Left lobe of liver (tissue), 2 donors: ENCODE measurements at regions not wholly inside any gene's neighbourhood (a gene's known extent, or its start where the extent isn't known, plus 50 kb on each side); places are given as distances from the start of the nearest gene placed in this dataset.

Source experiments
- ATAC-seq: fragments of 200-7000 bp; cut with Tn5 transposase; one replicate; pipeline ENCODE4 v1.9.1; 2020; ENCODE audit warnings: mild to moderate bottlenecking, moderate library complexity
- DNase-seq: peaks from one replicate; pipeline ENCODE4 v3.0.0-alpha.2; 2020; ENCODE audit warnings: low spot score
- donor health status: DM: no; HTN: no; CAD: no; lungs with moderate emphysema.
- donor health status: DM: no; HTN: yes; CAD: no.

DNA sequence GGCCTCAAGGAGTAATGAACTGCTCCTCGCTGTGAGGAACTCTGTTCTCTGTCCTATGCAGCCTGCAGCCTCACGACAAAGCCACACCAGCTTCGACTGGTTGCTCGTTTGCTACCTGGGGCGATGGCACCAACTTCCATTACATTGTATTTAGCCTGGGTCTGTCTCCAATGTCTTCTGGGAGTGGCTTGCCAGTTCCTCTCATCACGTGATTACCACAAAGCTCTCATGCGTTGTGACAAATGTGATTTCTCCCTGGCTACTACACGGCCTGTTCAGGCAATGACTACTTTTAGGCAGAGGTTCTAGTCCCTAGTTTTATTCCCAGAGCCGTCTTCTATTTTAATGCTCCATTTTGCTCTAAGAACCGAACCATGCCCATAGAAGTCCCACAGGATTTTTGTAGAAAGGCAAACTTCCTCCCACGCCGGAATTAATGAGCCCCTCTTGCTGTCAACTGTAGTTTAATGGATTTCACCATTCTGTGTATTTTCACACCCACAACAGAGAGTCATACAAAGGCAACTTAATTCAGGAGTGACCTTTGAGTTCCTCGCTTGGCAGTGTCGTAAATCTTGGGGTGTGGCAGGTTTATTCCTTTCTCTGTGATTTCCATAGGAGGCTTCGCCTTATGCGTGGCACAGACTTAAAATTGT is 351.9 kb downstream of the EFNB2 start:
- no peak for ATAC-seq
- DNase-seq, result no peak

DNA sequence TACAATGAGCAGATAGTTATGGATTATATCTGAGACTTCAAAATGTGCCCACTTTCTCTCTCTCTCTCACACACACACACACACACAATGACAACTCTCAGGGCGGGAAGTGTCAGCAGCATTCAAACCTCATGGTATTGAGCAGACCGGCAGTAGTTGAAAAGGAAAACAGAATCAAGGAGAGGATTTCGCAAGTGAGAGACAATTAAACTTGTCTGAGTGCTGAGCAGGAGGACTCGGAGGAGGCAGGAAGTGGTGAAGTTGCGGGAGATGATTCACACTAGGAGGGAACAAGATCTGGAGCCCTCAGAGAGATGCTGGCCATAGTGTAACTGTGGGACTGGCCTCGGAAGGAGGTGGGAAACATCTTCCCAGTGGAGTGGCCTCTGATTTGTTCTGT is 353.1 kb downstream of the EFNB2 start:
- no peak for ATAC-seq
- DNase-seq, result no peak

DNA sequence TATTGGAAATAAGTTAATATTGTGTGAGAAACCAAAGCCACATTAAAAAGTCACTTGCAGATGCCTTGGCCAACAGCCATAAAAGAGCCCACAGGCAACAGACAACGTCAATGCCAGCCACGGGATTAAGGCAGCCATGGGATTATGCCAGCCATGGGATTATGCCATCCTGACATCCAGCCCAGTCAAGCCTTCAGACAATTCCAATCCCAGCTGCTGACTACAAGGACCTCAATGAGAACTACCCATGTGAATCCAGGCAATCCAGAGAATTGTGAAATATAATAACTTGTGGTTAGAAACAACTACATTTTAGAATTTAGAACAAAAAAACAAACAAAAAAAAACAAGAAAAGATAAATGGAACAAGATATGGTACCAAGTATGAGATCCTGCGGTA is 356.6 kb downstream of the EFNB2 start:
- no peak for ATAC-seq
- DNase-seq, result no peak

DNA sequence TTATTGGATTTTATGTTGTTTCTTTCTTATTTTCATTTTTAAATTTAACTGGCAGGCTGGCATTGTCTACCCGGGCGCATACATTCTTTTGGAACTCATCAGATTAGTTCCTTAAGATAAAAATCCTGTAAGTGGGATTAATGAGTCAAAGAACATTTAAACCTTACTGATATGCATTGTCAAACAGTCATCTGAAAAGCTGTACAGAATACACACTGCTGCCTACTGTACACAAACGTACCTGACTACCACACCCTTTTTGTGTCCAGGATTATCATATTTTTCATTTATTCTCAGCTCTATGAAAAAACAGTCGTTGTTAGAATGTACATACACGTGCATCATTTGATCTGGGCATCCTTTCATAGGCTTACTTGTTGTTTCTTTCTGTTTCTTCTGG is 358.3 kb downstream of the EFNB2 start:
- no peak for DNase-seq
- no peak for ATAC-seq

DNA sequence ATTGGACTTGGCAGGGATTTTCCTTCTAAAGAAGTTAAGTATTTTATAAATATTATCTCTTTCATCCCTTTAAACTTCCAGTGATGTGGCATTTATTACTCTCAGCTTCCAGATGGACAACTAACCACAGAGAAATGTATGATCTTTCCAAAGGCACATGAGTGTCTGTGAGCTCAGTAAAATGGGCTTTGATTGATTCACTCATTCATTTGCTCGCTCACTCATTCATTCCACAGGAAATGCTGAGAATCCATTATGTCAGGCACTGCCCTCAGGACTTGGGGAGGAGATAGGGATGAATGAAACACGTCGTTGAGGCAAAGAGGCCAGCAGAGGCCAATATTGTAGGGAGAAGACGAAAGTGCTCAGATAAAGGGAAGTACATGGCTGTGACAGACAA is 359.3 kb downstream of the EFNB2 start:
- no peak for DNase-seq
- no peak for ATAC-seq

DNA sequence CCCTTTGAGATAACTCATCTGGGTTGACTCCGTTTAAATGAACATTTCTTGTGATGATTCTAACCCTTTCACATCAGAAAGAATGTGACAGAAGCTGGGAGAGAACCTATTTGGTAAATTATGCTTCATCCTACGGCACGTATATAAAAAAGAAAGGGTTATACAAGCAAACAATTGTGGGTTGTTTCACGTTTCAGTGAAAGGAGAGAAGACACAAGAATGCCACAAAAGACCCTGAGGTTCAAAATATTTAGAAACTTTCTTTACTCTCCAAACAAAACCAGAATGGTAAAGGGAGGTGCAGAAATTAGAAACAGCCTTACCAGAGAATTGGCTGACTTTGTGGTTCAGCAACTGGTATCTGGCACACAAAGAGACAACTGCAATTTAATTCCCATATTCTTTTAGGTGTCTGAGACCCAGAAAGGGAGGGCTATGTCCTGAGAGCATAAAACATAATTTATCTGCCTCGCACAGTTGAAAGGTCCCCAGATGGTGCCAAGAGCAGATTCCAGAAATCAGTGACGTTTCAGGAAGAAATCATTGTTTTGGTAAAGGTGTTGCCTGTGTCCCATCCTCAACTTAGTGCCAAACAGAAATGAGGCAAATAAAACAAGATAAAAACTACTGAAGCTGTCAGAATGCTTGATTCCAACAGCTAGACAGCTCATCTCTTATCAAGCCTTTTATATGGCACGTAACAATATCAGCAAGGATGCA is 361.4 kb downstream of the EFNB2 start:
- no peak for ATAC-seq
- no peak for DNase-seq

DNA sequence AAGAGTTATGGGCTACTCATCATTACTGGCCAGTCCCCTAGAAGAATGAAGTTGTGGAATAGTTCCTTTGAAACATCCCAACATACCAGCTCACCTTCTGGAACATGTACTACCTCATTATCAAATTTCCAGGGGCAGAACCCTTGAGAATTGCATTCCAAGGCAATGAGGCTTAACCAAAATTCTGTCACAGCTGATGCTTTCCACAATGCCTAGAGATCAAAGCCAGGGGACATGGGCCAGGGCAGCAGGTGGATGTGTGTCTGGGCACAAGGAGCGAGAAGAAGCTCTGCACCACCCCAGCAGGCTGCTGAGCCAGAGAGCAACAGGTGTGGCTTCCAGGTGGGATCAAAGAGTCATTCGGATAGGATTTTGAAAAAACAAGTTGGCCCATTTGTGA is 362.1 kb downstream of the EFNB2 start:
- ATAC-seq, result no peak
- no peak for DNase-seq

DNA sequence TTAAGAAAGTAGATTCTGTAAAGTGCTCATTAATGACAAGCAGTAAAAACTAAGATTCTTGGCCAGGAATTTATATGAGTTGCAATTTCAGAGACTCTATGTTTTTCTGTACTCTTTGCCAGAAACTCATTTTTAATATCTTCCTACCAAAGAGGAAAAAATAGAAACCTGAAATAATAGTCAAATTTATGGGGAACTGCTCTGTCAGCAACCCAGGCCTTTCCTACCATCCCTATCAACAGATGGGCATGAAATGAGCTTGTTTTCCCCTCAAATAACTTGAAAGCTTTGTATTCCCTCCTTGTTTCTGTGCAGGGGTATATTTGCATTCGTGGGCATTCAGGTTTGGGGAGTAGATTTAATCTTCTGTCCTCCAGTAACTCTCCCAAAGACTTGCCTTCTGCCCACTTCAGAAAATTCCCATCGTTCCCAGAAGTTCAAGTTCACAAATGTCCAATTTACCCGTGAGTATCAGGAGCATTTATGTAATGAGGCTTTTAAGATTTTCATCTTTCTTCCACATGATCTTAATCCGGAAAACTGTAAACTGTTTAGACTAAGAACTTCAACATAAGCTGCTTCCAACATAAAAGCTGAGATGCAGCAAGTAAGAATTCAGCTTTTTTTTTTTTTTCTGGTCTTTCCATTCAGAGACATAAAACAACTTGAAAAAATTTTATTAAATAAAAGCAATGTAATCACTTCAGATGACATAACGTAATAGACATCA is 363.1 kb downstream of the EFNB2 start:
- DNase-seq, result no peak
- no peak for ATAC-seq

DNA sequence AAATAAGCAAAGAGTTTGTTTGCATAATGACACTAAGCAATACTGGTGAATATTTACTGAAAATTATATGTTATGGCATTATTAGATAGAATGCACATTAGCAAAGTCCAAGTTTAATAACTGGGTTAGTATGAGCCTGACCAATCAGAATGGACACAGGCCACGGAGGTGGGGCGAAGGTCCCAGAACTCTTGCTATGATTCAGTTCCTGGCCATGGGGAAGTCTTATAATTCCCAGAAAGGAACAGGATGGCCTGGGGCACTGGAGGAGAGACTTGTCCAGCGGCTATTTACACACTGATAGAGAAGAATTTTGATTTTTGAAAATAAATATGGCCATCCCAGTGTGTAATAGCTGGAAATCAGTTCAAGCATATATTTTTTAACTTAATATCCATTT is 372.0 kb downstream of the EFNB2 start:
- ATAC-seq, result no peak
- no peak for DNase-seq

DNA sequence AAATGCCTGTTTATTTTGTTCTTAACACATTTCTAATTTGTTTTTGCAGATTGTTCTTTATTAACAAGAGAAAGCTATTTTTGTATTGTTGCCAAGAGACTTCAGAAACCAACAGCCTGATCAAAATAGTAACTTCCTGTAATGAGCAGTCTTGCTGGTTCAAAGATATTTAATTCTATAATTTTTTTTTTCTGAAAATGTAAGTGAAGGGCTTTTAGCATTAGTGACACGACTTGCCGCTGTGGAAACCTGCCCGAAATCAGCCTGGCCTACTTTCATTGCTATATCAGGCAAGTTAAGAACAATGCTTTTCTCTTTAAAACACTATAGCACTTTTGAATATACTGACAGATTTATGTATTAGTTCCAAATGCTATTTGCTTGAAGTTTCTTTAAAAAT is 374.3 kb downstream of the EFNB2 start:
- no peak for DNase-seq
- ATAC-seq, result no peak

DNA sequence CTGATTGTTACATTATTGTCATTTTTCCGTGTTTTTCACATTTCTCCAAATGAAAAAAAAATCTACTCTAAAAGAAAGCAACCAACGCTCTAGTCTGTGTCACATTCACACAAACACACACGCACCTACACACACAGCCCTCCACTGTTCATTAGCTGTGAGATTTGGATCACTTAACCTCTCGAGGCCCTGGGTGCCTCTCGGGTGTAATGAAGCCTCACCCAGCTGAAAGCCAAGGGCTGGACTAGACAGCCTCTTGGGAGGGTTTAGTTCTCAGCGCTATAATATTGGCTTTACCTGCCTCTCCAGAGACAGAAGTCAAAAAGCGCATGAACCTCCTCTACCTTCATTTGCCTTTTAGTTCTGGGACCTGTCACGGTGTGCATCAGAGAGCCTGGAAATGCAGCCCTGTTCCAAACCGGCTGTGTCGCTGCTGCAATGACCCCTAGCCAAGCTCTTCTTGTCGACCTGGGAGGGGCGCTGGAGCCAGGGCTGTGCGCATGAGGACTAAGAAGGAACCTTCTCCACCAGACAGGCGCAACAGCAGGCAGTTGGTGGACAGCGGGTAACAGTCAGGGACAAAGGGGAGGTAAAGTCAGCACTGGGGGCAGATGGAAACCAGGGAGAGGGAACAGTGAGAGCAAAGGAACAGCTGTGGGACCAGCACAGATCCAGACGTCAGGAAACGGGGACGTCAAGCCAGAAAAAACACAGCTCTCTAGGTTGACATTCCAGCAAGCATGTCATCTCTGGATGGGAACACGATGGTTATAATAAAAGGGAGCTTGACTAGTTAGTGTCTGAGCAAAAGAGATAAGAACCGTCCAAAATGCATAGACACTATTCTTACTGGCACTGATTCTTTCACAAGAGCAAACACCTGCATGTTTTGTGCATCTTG is 375.9 kb downstream of the EFNB2 start:
- no peak for DNase-seq
- ATAC-seq, result no peak

DNA sequence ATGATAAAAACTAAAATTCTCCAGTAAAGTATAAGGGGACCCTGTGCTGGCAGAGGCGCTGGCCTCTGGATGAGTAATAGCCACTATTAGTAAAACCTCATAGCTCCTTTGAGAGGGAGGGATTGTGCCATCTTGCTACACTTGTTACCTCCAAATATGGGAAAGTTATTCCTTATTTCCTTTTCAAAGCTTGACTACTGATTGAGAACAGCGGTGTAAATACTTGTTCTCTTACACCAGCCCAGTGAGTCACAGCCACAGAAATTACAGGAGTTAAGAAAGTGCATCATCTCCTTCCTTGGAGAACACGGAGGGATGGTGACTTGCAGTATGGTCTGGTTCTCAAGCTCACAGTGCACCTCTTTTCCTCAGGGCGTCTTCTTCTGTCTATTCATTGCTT is 379.0 kb downstream of the EFNB2 start:
- ATAC-seq, result no peak

DNA sequence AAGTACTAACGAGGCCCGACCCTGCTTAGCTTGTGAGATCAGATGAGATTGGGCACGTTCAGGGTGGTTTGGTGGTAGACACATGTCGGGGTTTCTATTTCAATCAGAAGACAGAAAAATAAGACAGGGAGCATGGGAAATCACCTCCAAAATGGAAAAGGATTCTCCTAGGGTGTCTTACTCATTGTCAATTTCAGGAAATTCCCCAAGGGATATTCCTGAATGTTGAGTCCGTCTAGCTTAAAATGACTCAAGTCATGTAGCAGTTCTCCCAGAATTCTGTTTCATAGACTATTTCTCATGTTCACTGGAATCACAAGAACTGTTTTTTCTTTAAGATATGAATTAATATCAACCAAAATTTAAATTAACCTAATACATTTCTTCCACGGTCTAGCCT is 380.1 kb downstream of the EFNB2 start:
- DNase-seq, result no peak
- no peak for ATAC-seq

More for the DNA sequence above, 379.0 kb downstream of the EFNB2 start:
- DNase-seq, result no peak

DNA sequence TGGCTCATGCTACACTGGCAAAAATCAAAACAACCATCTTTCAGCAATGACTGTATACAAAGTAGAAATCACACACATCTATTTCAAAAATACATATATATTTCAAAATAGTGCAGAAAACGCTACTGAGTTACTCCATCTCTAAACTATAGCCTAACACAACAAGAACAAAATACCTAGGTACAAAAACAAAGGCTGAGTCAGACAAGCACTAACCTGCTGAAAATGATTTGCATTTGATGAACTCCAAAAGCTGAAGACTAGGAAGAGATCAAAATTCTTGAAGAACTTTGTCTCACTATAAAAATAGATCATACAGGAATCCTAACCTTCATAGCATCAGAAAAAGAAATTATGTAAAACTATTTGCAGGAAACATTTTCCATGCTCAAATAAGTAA is 381.6 kb downstream of the EFNB2 start:
- ATAC-seq (no peak), DNase-seq (no peak)

DNA sequence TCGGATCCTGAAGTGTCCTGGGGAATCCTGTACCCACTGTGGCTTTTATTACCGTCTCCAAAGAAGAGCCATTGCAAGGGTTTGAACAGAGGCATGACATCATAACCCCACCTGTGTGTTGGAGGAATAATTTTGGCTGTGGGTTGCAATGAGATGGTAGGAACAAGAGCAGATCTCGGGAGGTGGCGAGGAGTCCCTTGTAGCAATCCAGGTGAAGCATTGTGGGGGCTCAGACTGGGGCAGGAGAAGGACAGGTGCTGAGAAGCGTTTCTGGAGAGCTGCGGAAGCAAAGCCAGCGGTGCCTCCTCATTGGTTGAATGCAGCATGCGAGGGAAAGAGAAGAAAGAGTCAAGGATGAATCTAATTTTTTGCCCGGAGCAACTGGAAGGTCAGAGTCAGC is 382.4 kb downstream of the EFNB2 start:
- DNase-seq (no peak), ATAC-seq (no peak)

DNA sequence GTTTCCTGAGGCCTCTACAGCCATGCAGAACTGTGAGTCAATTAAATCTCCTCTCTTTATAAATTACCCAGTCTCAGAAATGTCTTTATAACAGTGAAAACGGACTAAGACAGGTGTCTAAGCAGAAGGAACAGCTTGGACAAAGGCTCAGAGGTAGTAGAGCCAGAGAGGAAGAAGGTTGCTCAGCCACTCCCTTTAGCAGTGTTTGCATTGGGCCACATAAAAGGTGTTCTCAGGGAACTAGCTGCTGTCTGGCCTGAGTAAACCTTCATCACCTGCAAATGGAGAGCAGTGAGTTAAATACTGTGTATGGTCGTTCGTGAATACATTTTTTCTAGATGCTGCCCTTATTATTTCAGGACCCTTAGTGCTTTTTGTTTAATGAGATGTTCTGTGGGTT is 383.4 kb downstream of the EFNB2 start:
- DNase-seq (no peak), ATAC-seq (no peak)

DNA sequence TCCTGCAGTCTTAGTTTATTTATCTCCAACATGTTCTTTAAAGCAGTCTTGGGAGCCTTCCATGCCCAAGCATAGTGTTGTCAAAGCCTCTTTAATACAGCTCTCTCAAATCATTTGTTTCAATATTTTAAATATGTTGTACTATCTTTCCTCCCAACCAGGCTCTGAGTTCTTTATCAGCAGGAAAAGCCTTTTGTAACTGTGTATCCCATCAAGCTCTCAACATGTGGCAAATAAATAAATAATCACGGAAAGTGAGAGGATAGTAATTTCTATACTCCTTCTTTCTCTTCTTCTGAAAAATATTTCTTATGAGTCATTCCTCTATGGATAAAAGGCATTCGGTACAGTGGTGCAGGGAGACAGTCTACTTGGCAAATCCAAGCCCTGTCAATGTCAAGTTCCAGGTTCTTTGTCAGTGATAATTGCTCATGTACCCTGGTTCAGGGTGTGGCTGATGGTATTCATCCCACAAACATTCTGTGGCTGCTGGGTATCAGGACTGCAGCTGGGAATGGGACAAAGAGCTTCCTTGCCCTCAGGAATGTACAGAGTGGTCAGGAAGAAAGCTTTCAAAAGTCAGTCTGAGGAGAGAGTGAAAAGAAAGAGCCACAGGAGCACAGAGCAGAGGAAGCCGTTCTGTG is 384.3 kb downstream of the EFNB2 start:
- ATAC-seq (no peak), DNase-seq (no peak)

DNA sequence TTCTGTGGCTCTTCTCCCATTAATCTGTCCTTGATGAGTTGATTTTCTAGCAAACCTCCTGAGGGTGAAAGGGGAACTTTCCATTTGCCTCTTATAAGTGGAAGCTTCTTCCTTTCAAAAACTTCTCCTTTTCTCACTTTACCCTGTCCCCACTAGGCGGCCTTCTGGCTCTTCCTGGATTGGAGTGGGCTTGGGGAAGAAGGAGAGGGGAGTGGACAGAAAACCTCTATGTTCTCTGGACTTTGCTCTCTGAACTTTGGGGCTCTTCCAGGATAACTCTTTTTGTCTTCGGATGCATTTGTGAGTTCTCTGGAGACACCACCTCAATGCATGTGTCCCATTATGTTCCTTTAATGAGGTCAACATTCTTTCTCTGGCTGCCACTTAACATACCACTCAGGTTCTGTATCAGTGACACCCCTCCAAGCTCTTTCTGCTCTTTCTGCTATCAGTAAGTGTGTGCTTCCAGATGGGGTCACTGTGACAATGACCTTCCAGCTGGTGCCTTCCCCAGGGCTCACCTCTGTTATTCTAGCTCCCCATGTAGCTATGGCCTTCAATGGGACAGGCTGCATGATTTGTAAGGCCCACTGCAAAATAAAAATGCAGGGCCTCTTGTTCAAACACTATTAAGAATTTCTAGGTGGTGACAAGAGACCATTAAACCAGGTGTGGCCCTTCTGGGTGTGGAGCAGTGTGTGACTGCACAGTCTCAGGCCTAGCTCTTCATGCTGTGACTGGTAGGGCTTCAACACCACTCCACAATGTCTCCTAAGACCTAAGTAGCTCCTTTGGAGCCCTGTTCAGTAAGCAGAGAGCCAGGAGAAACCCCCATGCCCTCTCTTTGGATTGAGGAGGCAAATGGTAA is 389.2 kb downstream of the EFNB2 start:
- ATAC-seq (no peak), DNase-seq (no peak)

DNA sequence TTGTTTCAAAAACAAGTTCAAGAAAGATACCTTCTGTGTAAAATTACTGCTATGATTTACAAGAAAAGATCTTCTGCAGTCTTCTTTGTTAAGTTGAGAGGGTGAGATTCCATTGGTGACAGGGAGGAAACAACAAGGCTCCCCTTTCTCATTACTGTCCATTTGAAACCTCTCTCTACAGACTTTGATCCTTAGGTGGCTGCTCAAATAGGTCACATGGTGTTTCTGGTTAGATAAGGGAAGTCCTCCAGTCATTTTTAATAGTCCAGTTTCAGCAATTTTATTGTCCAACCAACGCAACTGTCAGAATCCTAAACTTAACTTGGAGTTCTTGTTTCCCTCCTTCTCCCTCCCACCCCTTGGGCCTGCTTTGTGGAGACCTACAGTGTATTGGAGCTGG is 390.4 kb downstream of the EFNB2 start:
- DNase-seq, result no peak
- ATAC-seq, result no peak
